T1000 (cell line): ENCODE measurements at regions not wholly inside any gene's neighbourhood (a gene's known extent, or its start where the extent isn't known, plus 50 kb on each side); places are given as distances from the start of the nearest gene placed in this dataset.
A peak's percentile ranks its signal among the peaks of the same experiment; 100 is the strongest.
"Not testable (repeated sequence)": the region's sequence is repeated elsewhere in the genome, so short reads cannot be mapped to it uniquely, and the experiment has no call there.

Experiments
- DNase-seq: peaks from one replicate; lab custom pipeline; 2025; ENCODE audit warnings: mixed read lengths; lab: John Stamatoyannopoulos, UW

DNA sequence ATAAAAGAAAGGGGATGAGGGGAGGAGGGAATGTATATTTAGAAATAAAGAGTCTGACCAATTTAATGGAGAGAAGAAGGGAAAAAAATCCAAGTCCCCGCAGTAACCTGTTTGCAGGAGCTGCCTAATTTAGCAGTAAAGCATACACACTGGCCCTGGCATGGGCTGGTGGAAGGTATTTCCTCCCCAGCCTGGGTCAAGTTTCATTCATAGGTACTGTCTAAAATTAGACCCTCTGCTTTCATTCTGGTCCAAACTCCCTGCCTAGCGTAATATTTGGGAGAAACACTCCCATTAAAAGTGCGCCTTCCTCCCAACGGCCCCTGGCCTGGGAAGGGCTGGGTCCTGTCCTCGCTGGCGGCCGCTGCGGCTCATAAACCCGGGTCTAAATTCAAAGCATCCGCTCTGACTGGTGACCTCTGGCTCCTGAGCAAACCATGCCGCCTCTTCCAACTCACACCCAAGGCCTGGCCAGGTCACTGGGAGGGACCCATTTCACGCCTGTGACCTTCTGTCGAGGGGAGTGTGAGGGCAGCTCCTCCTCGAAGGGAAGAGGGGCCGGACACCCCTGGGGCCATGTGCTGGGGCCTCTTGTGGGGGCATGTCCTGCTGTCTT lies 123.2 kb downstream of the FGF18 start:
- DNase-seq: no peak

DNA sequence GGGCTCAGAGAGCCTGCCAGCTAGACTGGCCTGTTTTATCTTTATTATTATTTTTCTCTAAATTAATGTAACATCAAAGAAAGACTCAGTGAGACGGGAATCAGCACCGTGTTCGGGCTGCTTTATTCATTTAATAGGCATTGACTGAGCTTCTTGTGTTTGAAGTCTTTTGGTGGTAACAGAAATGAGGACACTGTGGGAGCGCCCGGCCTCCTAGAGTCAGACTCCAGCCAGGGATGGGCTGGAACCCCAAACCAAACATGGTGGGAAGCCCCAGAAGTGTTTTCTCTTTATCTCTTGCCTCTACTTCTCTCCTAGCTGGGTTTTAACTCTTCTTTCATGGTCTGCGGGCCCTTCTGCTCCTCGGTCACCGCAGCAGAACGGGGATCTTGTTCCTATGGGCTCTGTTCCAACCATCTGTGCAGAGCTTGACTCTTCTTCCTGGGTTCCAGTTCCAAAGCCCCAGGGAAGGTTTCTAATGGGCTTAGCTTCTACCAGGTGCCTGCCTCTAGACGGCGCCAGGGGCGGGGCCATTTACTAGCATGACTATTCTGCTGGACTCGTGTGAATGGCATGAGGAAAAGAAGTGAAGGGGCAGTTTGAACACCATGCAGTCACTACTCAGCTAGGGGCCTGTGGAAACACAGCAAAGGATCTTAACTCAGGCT lies 123.8 kb downstream of the FGF18 start:
- no peak for DNase-seq

DNA sequence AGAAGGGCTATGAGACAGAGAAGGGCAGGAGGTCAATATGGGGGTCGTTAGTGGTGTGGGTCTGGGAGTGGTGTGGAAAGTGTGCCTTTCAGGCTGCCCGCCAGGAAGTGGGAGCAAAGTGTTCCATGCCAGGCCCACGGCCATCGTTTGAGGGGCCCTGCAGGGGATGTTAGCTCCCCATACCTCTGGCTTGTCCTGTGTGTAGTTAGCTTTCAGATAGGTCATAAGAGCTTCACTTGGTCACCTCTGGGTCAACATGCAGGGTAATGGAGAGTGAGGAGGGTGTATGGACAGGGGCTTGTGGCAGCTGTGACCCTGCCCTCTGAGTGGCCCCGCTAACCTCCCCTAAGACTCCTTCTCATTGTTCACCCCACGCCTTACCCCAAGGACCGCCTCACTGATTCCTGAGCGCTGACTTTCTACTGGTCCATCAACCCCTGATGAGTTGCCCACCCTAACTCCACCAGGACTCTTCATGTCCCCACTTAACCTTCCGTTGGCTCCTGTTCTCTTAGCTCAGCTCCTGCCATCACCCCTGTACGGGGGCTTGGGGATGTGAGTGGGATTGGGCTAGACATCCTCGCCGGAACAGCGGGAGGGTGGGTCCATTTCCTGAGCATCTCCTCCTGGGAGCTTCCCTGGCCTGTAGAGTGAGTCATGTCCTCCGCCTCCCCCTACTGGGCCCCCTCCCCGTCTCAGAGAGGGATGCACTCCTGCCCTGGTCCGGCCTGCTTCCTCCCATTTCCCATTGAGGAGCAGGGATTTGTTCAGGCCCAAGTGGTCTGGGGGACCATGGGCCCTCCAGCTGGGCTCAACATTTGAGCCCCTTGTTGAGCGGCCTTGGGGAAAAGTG lies 125.7 kb downstream of the FGF18 start:
- no peak for DNase-seq

DNA sequence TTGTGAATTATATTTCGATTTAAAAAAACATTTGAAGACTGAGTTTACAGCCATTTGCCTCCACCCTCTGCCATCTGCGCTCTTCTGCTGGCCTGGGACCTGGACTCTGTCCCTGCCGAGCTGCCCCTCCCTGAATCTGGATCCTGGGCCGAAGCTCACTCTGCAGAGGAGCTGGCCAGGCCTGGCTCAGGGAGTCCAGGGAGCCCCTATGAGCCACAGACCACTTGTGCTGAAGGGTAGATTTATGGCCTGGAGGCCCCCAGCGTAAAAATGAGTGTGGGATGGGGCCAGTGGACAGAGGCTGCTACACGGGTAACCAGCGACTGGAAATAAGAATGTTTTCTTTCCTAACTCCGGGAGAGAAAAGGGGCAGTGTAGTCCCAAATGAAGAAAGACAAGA lies 129.8 kb downstream of the FGF18 start:
- no peak for DNase-seq

DNA sequence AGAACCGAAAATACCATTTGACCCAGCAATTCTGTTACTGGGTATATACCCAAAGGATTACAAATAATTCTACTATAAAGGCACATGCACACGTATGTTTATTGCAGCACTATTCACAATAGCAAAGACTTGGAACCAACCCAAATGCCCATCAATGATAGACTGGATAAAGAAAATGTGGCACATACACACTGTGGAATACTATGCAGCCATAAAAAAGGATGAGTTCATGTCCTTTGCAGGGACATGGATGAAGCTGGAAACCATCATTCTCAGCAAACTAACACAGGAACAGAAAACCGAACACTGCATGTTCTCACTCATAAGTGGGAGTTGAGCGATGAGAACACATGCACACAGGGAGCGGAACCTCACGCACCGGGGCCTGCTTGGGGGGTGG lies 134.4 kb downstream of the FGF18 start:
- DNase-seq: not testable (repeated sequence)

DNA sequence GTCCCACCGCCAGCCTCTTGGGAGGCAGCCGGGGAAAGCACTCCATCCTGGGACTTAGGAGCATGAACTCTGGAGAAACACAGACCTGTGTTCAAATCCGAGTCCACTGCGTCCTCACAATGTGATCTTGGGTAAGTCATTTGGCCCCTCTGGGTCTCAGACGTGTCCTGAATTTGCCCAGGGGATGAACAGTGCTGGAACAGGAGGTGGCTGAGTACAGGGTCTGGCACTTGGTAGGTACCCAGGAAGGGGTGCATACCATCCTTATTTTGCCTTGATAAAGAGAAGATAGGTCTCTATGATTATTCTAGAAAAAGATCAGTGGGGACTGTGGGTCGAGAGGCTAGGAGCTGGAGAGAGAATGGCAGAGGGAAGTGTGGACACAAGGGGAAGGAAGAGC lies 135.7 kb downstream of the FGF18 start:
- no peak for DNase-seq

DNA sequence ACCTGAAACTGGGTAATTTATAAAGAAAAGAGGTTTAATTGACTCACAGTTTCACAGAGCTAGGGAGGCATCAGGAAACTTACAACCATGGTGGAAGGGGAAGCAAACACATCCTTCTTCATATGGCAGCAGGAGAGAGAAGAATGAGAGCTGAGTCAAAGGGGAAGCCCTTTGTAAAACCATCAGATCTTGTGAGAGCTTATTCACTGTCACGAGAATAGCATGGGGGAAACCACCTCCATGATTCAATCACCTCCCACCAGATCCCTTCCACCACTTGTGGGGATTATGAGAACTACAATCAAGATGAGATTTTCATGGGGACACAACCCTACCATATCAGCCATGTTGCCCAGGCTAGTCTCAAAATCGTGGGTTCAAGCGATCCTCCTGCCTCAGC lies 143.4 kb downstream of the FGF18 start:
- no peak for DNase-seq

DNA sequence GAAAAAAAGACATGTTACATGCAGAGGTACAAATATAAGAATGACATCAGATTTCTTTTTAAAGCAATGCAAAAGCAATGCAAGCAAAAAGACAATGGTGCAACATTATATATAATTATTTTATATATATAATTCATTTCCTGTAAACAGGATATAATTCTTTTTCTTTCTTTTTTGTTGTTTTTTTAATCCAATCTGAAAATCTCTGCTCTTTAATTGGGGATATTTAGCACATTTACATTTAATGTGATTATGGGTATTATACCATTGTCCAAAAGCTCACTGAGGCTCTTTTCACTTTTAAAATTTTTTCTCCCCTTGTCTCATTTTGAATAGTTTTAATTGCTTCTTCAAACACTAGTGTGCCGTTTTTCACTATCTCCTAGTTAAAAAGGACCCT lies 148.9 kb downstream of the FGF18 start:
- no peak for DNase-seq

DNA sequence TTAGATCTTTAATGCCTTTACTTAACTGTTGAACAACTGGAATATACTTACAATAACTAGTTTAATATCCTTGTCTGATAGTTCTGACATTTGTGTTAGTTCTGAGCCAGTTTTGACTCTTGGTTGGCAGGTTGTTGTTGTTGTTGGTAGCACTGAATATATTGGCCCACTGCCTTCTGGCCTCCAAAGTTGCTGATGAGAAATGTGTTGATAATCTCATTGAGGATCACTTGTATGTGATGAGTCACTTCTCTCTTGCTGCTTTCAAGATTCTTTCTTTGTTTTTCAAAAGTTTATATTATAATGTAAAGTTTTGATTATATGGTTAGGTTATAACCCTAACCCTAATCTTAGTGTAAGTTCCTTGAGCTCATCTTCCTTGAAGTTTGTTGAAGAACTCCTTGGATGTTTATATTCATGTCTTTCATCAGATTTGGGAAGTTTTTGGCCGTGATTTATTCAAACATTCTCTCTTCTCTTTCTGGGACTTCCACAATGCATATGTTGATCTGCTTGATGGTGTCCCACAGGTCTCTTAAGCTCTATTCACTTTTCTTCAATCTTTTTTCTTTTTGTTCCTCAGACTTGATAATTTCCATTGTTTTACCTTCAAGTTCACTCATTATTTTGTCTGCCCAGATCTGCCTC lies 149.7 kb downstream of the FGF18 start:
- DNase-seq: no peak

DNA sequence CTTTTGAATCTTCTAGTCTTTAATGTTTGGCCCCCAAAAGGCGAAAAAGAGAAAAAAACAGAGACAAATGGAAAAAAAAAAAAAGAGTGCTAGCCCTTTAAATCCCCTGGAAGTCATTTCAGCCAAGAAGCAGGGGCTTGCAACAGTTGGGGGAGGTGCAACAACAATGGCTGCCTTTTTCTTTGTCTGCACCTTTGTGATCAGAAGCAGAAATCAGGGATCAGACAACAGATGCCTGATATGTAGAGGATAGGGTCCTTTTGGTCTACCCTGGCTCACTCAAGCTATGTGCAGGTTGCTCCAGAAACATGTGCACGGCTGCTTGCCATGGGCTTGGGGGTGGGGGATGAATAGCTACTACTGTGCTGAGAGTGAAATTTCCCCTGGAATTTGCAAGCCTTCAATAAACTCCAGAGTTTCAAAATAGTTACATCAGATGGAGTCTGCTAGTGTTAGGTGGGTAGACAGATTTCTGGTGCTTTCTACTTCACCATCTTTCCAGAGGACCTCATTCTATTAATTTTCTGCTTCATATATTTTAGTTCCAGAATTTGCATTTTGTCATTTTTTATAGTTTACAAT lies 150.9 kb downstream of the FGF18 start:
- no peak for DNase-seq

DNA sequence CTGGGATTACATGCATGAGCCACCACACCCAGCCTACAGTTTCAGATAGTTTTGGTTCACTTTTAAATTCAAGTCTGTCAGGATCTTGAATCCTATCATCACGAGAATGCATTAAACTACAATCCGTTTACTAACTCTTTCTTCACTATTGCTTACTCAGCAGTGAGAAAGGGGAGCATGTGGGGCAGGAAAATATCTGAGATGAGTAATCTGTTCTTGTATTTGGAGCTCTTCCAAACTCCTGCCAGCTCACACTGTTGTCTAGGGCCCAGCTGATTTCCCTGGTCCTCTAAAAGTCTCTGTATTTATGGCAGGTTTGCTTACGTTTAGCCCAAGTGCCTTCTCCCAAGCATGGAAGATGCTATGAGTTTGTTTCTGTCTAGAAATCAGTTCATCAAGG lies 152.2 kb downstream of the FGF18 start:
- DNase-seq: peak; percentile 29

DNA sequence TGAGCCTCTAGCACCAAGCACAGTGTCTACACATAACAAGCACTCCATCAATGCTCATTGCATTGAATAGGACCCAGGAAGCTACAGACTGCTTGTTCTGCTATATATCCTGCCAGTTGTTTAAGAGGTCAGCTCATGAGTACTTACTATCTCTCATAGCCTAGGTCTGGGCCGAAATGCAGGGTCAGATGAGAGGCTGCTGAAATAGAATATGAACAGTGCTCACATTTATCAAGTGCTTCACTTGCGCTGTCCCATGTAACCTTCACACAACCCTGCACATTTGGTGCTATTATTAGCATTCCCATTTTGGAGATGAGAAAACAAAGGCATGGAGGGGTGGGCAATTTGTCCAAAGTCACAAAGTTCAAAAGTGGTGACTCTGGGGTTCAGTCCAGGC lies 153.6 kb downstream of the FGF18 start:
- no peak for DNase-seq

DNA sequence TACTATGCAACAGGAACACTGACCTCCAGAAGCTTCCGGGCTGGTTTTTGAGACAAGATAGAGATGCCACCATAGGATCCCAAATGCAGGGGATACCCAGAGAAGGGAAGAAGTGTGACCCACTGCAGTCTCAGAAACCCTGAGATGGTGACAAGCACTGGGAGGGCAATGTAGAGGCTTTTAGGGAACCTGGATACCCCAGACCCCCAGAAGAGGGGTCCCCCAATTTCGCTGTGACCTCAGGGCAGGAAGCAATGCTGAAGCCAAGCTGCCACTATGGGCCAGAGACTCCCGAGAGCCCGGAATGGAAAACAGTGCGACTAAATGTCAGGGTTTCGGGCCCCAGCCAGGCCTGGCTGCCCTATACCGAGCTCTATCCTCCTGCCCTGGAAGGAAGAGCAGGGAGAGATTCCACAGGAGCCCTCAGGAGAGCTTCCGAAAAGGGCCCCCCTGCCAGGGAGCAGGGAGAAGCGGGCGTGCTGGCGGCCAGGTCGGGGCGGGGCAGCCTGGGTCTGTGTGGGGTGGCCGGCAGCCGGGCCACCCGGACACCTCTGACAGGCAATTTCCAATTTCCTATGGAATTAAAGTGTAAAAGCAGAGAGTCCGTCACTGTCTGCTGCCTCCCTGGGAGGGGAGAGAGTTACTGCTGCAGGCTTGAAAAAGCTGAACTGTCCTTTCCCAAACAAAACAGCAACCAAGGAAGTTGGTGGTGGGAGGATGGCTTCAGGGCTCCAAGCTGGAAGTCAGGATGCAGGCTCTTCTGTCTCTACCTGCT lies 154.2 kb downstream of the FGF18 start:
- no peak for DNase-seq

DNA sequence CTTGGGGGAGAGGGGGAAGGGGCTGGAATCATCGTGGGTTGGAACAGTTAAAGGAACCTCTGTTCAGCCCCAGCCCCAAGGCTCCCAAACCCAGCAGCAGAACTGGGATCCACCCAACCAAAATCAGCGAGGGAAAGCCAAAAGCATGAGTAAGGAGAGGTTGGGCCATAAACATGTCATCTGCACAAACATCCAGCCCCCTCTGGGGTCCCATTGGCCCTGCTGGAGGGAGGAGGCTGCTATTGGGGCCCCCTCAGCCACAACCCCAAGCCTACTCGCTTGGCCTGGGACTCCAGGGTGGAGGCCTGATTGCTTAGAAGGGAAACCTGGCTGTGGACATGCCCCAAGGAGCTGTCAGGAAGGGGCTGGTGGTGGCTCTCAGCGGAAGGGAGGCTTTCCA lies 154.9 kb downstream of the FGF18 start:
- no peak for DNase-seq

DNA sequence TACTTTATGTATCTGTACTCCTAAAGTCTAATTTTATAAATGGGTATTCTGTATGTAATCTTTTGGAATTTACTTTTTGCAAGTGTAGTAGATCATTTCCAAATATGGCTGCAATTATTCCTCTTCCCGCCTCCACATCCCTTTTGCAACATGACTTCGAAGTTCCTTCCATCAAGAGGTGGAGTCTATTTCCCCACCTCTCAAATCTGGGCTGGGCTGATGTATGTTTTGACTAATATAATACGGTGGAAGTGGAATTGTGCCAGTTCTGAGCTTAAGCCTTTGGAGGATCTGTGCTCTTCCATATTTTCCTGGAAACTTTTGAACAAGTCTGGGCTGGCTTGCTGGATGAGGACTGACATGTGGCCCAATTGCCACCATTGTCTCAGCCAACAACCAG lies 155.9 kb downstream of the FGF18 start:
- DNase-seq: no peak

DNA sequence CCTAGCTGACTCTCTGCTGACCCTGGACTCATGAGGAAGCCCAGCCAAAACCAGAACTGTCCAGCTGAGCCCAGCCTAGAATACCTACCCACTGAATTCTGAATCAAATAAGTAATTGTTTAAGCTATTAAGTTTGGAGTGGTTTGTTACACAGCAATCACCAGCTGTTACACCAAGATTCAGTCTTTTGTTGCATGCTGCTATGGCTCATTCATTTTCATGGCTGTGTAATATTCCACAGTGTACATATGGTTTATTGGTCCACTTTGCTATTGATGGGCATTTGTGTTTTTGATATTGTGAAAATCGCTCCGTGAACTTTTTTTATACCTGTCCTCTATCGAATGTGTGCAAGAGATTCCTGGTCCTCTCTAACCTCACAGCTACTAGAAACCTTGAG lies 156.4 kb downstream of the FGF18 start:
- DNase-seq: no peak

DNA sequence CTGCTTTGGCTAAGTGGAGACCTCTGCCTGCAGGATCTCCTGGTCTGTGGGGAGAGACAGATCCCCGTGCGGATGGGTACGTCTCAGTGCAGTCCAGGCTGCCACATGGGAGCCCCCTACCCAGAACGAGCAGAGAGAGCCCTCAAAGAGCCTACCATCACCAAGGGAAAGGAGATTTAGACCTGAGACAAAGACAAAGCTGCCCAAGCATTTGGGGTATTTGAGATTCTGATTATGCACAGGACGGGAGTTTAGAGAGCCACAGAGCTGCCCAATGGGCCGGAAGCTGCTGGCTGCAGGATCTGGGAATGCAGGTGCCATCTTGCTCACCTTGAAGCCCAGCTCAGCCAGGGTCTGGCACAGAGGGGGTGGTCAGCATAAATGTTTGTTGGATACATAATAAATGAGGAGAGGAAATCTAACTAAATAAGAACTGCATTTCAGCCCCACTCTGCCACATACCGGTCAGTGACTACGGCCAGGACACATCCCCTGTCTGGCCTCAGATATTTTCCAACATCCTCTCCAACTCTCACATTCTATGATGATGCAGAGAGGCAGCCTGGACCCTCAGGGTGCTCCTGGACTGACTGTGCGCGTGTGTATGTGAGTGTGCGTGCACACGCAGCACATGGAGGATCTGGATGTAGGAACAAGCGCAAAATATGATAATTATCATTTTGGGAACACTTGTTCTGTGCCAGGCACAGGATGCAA lies 157.8 kb downstream of the FGF18 start:
- no peak for DNase-seq

DNA sequence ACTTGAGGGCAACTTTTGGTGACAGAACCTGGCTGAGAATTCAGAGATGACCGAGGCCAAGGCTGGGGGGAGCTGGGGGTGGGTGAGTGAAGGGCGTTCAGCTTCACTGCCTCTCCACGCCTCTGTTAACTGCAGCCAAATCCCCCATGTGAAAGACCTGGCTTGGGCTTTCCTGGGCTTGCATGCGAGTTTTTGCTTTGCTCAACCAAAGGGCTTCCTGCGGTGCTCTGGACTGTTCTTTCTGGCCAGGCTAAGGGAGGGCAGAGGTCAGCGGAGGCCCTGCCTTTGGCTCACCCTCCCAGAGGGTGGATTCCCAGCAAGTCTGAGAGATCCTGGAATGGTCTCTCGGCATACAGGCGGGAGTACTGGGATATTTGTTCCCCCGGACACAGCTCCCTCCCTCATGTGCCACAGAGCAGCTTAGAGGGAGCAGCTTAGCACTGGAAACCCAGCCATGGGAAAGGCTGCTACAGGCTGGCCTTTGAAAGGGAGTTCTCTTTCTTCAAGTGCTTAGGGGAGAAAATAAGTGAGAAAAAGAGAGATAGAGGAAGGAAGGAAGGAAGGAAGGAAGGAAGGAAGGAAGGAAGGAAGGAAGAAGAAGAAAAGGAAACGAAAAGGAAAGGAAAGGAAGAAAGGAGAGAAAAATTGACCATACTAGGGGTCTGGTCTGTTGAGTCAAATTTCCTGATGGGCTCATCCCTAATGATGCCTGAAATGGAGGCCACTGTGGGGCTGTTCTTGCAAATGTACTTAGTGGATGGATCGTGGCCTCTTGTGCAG lies 158.8 kb downstream of the FGF18 start:
- DNase-seq: no peak

DNA sequence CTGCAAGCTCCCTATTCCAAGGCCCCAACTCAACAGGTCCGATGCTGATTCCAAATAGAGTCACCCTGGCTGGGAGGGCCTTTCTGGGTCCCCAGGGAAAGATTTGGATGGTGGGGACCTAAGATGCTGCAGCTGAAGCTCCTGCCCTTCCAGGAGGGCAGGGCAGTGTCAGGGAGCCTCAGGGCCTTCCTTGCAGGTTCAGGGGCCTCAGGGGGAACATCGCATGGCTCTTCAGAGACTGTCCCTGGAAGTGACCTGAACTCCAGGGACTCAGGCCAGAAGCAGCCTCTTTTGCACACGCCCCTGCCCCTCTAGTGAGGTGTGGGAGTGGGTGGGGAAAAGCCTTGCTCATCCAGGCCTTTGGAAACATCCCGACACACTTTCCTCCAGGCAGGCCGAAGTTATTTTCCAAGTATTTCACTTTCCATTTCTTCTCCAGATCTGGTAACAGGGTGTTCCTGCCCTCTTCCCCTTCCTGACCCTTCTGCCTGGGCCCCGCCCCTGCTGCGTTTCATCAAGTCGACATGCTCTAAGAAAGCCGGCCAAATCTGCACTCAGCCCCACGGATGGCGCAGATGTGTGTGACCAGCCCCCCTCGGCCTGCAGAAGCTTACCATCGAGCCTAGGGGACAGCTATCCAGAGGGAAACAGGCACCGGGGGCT lies 159.5 kb downstream of the FGF18 start:
- no peak for DNase-seq
